GM21390 (cell line): ENCODE measurements at regions not wholly inside any gene's neighbourhood (a gene's known extent, or its start where the extent isn't known, plus 50 kb on each side); places are given as distances from the start of the nearest gene placed in this dataset.
A peak's percentile ranks its signal among the peaks of the same experiment; 100 is the strongest.
"Not testable (repeated sequence)": the region's sequence is repeated elsewhere in the genome, so short reads cannot be mapped to it uniquely, and the experiment has no call there.

Experiments
- ATAC-seq: cut with Tn5 transposase; IDR thresholded peaks from one replicate; pipeline ENCODE4 v1.9.1; 2021; ENCODE audit not compliant: unreplicated experiment

DNA sequence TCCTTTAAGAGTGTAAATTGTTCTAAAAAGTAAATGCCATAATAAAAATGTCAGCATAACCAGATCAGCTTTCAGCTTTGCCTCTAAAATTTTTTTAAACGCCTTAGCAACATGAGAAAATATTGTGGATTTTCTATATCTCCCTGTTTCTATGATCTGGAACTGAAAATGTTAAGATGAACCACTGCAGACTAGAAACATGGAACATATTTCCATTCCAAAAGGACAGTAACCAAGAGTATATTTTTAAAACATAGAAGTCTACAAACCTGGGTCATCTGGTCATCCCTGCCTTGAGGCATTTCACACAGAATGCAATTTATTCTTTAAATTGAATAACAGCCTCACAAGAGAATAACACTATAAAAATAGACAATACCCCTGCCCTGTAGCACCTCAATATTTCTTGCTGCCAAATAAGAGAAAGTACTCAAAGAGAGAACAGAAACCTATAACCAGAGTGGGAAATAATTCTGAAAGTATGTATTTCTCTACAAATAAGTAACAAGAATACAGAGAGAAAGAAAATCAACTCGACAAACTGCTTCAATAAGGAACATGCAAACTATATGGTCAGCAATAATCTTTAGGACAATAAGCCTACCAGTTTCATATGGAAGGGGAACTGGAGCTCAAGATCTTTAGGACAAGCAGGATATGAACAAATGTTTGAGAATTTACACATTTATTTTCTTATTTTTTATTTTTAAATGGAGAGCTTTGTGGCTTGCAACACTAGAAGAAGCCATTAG lies 949.0 kb downstream of the EPHA3 start:
- no peak for ATAC-seq

GRCh38 chr3:90062016-90062415 lies 954.6 kb downstream of the EPHA3 start:
- ATAC-seq = no peak

DNA sequence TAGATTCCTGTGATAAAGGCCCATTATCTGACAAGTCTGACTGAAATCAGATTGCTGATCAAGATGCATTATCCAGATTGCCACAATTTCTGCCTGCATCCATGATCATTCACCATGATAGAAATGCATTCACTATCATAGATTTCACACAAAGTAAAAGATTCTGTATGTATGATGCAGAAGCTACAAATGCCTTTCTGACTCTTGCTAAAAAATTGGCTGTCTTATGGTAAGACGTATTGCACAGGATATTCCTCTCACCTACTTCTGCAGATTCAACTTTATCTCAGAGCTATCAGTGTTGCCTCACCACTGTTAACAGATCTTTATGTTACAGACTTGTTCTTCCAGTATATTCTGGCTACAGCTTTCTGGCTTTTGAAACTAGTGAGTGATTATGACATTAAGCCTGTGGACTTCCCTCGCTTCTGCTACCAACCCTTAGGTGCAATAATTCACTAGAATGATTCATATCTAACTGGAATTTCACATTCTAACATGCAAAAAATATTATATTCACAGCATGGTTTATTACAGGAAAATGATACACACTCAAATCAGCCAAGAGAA lies 955.3 kb downstream of the EPHA3 start:
- no peak for ATAC-seq

DNA sequence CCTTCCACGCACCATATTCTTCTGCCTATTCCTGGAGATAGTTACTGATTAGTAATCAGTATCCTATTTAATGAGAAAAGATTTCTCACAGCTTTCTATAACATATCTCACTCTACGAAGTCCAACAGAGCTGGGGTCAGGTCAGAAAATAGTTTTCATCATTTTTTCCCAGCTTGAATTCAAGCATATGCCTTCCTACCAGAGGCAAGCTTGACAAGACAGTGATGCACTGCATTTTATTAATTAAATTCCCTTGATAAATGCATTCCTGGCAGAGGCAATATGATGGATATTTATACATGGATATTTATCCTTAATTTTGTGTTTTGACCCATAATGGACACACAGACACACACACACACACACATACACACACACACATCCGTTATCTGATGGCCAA lies 961.4 kb downstream of the EPHA3 start:
- ATAC-seq = no peak

GRCh38 chr3:90069748-90070147 lies 962.3 kb downstream of the EPHA3 start:
- no peak for ATAC-seq

DNA sequence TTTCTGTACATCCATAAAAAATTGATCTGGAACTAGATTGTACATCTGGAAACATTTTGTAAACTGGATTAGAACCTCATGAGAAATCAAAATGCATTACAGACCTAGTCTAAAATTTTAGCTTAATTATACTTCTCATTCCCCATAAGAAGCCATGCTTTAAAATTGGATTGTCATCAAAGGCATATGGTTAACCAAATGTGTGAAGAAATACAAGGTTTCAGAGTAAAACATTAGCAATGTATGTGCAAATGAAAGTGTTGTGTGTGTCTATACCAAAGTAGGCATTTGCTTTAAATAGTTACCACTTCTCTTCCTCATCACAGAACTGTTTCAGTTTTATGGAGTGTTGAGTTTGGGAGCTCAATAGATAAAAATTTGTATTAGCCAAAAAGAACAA lies 968.7 kb downstream of the EPHA3 start:
- no peak for ATAC-seq

- no peak for ATAC-seq
Observed at GRCh38 chr3:90080988-90081387, 973.6 kb downstream of the EPHA3 start.

GRCh38 chr3:90086297-90086696 lies 978.9 kb downstream of the EPHA3 start:
- ATAC-seq = not testable (repeated sequence)

- ATAC-seq = no peak
Observed at GRCh38 chr3:90087703-90088102, 980.3 kb downstream of the EPHA3 start.

DNA sequence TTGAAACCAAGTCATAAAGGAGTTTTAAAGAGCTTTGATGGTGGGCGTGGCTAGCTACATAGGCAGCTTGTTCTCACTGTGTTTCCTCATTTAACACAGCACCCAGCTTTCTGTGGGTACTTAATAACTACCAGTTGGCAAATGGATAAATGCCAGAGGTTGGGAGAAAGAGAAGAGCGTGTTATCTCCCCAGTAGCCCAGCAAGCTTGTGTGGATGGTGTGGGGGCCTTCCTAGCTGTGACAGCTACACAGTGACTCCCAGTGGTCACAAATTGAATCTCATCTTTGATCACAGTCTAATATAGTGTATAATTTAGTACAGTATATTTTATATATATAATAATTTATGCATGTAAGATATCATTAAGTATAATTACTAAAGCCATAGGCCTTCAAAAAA lies 984.1 kb downstream of the EPHA3 start:
- ATAC-seq = no peak

DNA sequence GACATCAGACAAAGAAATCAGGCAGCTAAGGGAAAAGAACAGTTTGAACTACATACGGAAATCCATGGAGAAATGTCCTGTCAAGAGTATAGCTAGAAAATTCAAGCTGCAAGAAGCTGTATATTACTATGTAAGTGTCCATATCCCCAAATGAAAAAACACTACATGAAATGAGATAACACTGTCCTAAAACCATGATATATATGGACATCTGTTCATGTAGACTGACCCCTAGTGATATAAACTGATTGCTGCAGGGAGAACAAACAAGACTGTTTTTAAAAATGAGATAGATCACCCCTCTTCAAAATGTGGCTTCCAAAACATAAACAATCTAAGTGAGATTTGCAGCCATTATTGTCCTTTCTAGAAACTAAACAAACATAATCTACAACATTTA lies 985.6 kb downstream of the EPHA3 start:
- peak; percentile 49 for ATAC-seq

- no peak for ATAC-seq
Observed at GRCh38 chr3:90095811-90096210, 988.4 kb downstream of the EPHA3 start.

DNA sequence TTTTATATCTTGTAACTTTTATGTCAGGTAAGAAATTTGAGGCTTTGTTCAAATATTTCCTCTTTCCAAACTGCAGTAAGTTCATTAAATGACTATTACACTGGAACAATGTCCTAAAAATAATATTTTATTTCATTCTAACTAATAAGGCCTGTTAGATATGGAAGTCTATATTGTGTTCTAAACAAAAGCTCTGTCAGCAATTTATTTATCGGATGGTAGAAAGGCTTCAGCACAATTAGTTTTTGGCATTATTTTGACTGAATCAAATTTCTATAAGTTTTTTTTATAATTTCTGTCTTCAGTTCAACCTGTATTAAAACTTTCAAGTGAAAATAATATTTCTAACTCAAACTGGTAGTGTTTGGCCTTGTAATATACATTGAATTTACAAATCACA lies 992.1 kb downstream of the EPHA3 start:
- no peak for ATAC-seq

GRCh38 chr3:90102146-90102545 lies 994.7 kb downstream of the EPHA3 start:
- ATAC-seq = no peak

GRCh38 chr3:90121326-90121725 lies 1013.9 kb downstream of the EPHA3 start:
- ATAC-seq = no peak

DNA sequence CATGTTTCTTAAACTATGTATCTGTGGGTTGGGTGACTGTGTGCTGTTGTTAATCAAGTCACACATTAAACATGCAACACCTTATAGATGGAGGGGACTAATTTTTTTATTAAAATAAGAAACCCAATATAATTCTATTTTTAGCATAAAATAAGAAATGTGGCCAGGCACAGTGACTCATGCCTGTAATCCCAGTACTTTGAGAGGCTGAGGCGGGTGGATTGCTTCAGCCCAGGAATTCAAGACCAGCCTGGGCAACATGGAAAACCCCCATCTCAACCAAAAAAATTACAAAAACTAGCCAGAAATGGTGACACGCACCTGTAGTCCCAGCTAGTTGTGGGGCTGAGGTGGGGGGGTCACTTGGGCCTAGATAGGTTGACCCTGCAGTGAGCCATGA lies 1021.0 kb downstream of the EPHA3 start:
- ATAC-seq = no peak

GRCh38 chr3:90129730-90130129 lies 1022.3 kb downstream of the EPHA3 start:
- ATAC-seq = no peak

DNA sequence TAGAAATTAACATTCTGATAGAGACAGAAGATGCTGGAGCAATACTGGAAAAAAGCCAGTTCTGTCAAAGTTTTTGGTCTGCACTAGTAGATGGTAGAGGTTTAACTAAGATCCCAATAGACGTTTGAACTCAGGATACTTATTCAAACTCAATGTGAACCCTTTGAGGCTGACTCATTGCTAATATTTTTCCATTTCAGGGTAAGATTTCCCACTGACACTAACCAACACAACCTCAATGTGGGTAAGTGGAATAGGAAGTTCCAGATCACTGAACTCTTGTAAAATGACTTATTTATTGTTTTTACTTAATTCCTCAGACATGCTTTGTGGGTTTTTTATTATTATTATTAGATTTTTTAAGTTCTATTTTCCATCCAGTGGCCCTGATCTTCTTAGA lies 1024.8 kb downstream of the EPHA3 start:
- no peak for ATAC-seq

- no peak for ATAC-seq
Observed at GRCh38 chr3:90134090-90134489, 1026.7 kb downstream of the EPHA3 start.

- ATAC-seq = no peak
Observed at GRCh38 chr3:90136456-90137191, 1029.2 kb downstream of the EPHA3 start.

DNA sequence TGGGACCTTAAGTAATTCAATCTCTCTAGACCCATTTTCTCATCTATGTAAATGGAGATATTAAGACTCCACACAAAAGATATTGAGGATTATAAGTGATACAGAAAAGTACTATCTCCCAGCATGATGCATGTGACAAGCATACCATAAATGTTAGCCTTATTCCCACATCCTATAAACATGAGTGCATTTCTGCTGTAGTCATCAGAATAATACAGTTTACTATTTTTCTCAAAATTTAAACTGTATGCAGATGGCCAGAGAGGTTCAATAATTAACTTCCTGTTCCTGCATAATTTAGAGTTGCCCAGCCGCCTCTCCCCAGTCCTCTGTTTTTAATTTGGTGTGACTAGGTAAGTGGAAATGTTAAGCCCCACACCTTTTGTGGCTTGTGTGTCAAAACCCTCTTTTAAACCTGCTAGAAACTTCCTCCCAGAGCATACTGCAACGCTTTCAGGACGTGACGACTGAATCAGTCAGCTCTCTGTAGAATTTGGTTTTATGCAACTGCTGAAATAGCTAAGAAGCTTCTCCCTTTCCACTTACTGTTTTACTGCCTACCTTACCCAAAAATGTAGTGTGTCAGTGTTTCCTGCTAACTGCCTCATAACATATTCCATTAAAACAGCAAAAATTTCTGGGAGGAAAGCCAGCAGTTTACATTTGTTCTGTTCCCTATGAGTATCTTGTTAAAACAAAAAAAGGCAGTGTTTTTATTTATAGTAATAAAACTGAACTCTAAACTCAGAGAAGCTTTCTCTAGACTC lies 1037.9 kb downstream of the EPHA3 start:
- no peak for ATAC-seq

DNA sequence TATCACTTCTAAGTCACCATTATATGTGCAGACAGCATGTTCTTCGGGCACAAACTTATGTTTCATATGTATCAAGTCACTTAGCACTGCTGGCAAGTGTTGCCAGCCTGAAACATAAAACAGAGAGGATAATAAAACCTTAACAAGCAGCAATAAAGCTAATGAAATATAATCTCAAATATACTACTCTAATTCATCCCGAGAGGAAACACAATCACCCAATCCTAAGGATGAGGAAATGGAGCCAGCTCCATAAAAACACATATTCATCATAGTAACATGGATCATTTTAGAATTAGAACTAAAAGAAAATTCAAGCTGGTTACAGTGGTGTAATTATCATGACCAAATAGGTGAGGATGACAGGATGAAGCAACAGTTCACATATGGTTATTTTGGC lies 1072.7 kb downstream of the EPHA3 start:
- no peak for ATAC-seq
